SHP77 treated with DMSO at 0.1 percent for 48 hours (cell line): ENCODE measurements at regions not wholly inside any gene's neighbourhood (a gene's known extent, or its start where the extent isn't known, plus 50 kb on each side); places are given as distances from the start of the nearest gene placed in this dataset.
"Not testable (repeated sequence)": the region's sequence is repeated elsewhere in the genome, so short reads cannot be mapped to it uniquely, and the experiment has no call there.

ENCODE experiments used
- DNase-seq: peaks from one replicate; lab custom pipeline; 2025; lab: John Stamatoyannopoulos, UW

DNA sequence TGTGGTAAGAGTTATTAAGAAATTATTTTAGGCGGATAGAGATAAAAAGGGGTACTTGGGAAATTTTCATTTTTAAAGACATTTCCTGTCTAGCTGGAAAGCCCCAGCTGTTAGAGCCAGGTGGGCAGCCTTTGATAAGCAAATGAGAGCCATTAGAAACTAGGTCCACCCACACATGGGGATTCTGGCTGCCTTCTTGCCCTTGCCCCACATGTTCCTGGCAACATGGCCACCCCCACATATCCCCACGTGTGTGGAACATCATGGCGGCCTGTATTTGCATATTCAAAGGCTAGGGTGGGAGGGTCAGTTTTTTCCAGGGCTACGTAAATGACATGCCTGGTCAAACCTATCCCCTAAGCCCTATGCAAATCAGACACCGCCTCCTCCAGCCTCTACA is 1382.1 kb downstream of the AACS start:
- DNase-seq = no peak

- no peak for DNase-seq
Measured at GRCh38 chr12:126451809-126452208, 1386.6 kb downstream of the AACS start.

GRCh38 chr12:126452686-126453085 is 1387.5 kb downstream of the AACS start:
- DNase-seq = not testable (repeated sequence)

GRCh38 chr12:126454581-126454980 is 1389.3 kb downstream of the AACS start:
- DNase-seq = no peak

DNA sequence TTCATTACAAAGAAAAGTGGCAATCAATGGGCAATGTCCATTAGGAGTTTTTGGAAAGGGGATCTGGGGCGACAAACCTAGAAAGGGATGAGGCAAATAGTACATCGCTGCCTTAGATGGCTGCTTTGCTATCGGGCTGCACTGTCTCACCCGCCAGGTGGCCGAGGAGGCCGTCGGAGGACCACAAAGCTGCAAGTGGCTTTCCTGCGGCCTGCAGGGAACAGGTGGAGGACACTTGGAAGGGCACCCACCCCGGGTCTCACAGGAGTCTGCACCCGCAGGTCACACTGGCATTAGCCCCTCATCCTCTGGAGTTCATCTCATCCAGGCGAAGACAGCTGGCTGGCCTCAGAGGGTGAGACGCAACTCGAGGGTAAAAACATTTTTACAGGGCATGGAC is 1392.5 kb downstream of the AACS start:
- no peak for DNase-seq

DNA sequence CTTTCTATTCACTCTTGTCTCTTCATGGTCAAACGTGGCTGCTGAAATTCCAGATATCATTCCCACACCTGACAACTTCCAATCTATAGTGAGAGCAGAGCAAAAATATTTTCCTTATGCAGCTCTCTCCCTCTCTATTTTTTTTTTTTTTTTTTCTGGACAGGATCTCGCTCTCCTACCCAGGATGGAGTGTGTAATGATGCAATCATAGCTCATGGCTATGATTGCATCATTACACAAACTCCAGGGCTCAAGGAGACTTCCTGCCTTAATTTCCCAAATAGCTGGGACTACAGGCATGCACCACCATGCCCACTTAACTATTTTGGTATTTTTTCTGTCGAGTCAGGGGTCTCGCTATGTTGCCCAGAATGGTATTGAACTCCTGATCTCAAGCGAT is 1398.9 kb downstream of the AACS start:
- DNase-seq = no peak

- DNase-seq = no peak
Measured at GRCh38 chr12:126469211-126469610, 1404.0 kb downstream of the AACS start.

DNA sequence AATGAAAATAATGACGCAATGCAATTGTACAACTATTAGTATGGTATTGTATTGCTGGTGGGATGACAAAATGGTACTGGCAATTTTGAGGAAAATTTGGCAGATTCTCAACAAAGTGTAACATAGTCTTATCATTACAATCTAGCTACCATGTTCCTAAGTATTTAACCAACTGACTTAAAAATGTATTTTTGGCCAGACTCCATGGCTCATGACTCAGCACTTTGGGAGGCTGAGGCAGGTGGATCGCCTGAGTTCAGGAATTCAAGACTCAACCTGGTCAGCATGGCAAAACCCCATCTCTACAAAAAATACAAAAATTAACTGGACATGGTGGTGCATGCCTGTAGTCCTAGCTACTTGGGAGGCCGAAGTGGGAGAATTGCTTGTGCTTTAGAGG is 1409.5 kb downstream of the AACS start:
- DNase-seq = no peak

DNA sequence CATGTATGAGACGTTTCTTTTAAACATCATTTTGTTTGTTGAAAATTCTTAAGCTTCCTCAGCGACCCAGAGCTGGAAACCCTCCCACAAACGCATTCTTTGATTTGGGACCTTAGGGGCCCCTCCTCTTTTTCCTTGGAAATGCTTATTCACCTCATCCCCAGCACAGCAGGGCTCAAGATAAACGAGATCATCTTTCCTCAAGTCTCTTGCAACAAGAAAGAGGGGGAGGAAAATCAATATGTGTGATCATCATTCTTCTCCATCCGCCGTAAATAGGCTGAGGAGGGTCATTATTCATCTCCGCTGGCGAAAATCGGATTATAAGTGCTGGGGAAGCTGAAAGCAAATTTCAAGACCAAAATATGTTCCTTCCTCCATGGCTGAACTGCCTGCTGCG is 1415.2 kb downstream of the AACS start:
- DNase-seq = no peak

DNA sequence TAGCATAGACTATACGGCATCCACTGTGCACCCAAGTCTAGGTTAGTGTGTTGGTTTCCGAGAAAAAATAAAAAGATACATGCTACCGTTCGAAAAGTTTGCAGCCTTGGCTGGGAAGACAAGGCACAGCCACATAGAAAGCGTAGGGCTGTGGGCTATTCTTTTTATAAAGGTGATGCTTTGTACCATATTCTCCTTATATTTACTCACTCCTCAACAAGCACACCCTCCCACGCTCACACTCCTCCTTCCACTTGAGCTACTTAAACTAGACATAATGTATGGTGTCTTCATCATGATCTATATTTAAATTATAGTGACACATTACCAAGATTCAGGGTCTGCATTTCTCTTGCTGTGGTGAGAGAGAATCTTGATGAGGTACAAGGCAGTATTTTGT is 1416.5 kb downstream of the AACS start:
- DNase-seq = no peak

DNA sequence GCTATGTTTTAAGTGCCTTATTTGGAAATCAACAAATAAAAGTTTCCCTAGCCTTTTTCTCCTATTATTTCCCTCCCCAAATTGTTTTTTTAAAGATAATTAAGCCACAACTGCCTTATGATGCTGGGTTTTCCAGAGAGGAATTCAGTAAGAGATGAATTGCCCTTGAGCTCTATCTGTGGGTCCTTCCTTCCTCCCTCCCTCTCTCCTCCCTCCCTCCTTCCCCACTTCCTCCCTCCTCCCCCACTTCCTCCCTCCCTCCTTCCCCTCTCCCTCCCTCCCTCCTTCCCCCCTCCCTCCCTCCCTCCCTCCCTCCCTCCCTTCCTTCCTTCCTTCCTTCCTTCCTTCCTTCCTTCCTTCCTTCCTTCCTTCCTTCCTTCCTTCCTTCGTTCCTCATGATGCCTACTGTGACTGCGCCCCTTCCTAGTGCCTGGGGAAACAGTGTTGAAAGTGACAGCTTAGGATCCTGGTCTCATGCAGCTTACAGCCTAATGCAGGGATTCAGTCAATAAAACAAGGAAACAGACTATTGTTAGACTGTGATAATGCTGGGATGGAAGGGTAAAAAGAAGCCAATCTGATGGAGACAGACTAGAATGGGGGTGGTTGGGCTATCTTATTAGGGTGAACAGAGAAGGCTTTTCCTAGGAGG is 1417.1 kb downstream of the AACS start:
- no peak for DNase-seq

DNA sequence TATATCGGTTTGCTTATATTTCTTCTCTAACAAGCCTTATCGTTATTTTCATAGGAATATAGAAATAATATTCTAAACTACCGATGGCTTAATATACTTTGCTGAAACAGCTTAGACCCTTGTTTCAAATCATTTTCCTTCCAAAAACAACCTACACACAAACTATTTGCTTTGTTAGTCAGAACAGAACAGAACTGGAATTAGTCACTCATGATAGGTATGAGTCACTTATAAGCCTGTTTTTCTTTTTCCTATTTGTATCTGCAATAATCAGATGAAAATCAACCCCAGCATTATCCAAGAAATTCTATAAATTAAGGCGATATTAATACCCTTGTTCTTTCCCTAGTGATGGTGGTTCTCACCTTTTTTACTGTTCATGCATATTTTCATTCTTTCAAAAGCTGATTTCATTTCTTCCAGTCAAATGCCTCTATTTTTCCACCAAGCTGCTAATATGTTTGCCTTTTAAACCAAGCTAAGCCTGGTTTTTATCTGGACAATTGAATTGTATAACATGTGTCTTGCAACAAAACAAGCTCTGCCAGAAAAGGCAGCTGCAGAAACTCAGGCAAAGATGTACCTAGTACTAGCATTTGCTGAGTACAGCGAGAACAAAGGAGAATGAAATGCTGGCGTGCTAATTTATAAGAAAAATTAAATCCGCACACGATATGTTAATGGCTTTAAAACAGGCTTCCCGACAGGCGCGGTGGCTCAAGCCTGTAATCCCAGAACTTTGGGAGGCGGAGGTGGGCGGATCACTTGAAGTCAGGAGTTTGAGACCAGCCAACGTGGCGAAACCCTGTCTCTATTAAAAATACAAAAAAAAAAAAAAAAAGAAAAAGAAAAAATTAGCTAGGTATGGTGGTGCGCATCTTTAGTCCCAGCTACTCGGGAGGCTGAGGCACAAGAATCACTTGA is 1418.2 kb downstream of the AACS start:
- no peak for DNase-seq

DNA sequence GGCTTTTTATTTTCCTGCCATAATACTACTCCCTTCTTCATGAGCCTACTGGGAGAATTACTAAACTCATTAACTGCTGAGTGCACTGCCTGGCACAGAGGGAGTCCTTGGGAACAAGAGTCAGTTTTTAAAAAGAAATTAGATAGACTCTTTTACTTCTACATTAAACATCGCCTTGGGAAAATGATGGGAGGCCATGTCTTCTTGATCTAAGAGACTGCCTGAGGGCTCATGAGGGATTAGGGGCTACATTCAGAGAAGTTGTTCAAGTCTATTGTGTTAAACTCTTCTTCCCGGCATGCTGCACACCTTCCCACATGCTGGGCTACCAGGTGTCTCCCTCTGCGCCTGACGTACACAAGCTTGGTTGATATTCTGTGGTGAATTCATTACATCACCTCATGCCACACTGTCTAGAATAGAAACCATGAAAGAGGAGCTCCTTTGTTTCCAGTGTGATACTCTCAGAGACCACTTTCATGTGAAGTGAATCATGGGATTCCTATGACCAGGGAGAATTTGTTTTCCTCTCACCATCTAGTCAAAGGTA is 1422.3 kb downstream of the AACS start:
- no peak for DNase-seq

- DNase-seq = no peak
Measured at GRCh38 chr12:126488806-126489205, 1423.6 kb downstream of the AACS start.

DNA sequence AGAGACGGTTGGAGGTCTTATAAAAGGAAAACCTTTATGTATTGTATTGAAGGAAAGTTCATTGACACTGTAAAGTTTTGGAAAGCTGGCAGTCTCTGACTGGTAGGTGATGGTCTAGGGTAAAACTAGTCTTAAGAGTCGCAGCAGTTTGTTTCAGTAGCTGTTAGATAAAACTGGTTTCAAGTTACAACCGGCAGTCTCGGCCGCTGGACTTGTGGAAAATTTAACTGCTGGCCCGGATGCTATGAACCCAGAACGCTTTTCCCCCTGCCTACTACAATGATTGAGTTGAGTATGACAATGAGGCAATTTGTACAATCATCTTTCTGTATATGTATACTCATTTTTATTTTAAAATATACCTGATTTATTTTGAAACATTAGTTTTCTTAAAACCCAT is 1426.9 kb downstream of the AACS start:
- DNase-seq = no peak

- no peak for DNase-seq
Measured at GRCh38 chr12:126493366-126494108, 1428.3 kb downstream of the AACS start.

DNA sequence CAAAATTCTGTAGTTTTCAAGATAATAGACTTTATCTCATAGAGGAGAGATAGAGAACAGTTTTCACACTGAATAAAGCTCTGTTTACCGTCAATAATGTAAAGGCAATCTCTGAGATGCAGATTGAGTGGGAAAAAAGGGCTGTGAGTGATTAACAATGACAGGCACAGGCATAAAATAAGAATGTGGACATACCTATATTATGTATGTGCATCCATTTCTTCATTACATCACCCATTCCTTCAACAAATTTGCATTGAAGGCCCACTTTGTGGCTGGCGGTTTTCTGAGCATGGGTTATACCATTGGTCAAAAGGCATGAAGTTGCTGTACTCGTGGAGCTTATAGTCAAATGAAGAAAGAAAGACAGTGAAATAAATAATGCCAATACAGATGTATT is 1431.0 kb downstream of the AACS start:
- DNase-seq = no peak

GRCh38 chr12:126506426-126507182 is 1441.4 kb downstream of the AACS start:
- no peak for DNase-seq

DNA sequence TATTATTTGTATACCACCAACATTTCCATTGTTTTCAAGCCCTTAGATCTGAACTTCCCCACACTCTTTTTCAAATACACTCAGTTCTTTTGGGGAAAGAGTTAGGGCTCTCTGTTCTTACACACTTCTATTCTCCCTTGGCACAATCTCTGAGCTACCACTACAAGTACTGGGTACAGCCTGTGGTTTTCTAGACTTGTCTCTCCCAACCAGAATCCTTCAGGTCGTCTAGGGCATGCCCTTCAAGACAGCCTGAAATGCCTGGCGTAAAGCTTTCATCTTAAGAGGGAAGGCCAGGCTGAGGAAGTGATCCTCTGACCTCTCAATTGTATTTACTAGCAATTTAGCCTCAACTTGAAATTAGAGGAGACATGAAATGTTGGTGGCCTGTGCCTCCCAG is 1442.0 kb downstream of the AACS start:
- no peak for DNase-seq

DNA sequence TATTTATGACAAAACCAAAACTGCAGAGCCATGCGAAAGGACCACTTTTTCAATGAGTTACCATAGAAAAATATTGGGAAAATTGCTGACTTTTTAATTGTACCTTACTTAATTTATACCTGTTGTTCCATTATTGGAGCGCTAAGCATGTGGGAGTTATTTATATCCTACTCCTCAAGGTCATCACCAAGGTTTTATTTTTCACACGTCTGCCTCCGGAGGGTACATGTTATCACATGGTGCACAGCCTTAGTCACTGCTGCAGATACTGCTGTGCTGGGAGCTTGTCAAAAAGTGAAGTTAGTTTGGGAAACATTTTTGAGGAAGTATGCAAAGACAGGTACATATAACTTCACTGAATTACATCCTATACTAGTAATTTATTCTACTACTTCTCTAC is 1444.3 kb downstream of the AACS start:
- no peak for DNase-seq

- DNase-seq = no peak
Measured at GRCh38 chr12:126510630-126511029, 1445.4 kb downstream of the AACS start.
